ENCODE measurements at regions not wholly inside any gene's neighbourhood (a gene's known extent, or its start where the extent isn't known, plus 50 kb on each side); places are given as distances from the start of the nearest gene placed in this dataset.

- BruUV-seq (replicated peaks): no TSS peak
- in situ Hi-C loops (cut with HindIII; ENCODE audit: low pct_unique_long_range_greater_than_20kb, low sequenced_read_pairs): no loop called here
Measured at GRCh38 chrX:122833230-122833629, 350.8 kb upstream of the GRIA3 start.

GRCh38 chrX:122835886-122836285 lies 348.2 kb upstream of the GRIA3 start:
- intact Hi-C loops (cut with micrococcal nuclease; ENCODE audit: unreplicated experiment) (no loop called here), in situ Hi-C loops (cut with HindIII; ENCODE audit: low pct_unique_long_range_greater_than_20kb, low sequenced_read_pairs) (no loop called here)
- TF ChIP-seq POLR2AphosphoS5 (IDR thresholded peaks at IDR 0.05; ENCODE audit: low read depth, low read length): no peak
- TF ChIP-seq TCF7L2 (IDR thresholded peaks at IDR 0.05; ENCODE audit: low read depth, low read length): no peak
- no peak for TF ChIP-seq REST (IDR thresholded peaks at IDR 0.05; ENCODE audit: insufficient read depth in 1 of 2, low read depth in 2 of 2, low read length in 1 of 2)
- TF ChIP-seq SIN3A (IDR thresholded peaks at IDR 0.05; ENCODE audit: borderline replicate concordance, insufficient read depth, low read depth, low read length): no peak
- TF ChIP-seq CTCF (IDR thresholded peaks at IDR 0.05): no peak
- no peak for ATAC-seq
- H3K4me1 ChIP-seq (ENCODE audit: control insufficient read depth, insufficient read depth, low read length): no peaks in the 10 kb centered on the region
- H3K4me3 ChIP-seq (ENCODE audit: low read depth in 2 of 2, low read length in 2 of 2): no peak overlapping the region
- no peaks in the 10 kb centered on the region for H3K9me3 ChIP-seq (ENCODE audit: control insufficient read depth, insufficient read depth, low read depth, low read length)
- ChIA-PET CTCF (no interaction called here), POLR2A (no interaction called here)
- no peaks in the 10 kb centered on the region for H3K36me3 ChIP-seq (ENCODE audit: control insufficient read depth, insufficient read depth, low read length)
- no TSS peak for BruUV-seq (replicated peaks)
- no peak overlapping the region for H3K27ac ChIP-seq (ENCODE audit: low read length)
- no peak for DNase-seq (ENCODE audit: low read depth, low spot score)
- no peaks in the 10 kb centered on the region for H3K27me3 ChIP-seq (ENCODE audit: control insufficient read depth, insufficient read depth, low read length)

More at GRCh38 chrX:122833230-122833629, 350.8 kb upstream of the GRIA3 start:
- intact Hi-C loops (cut with micrococcal nuclease; ENCODE audit: unreplicated experiment): no loop called here
- ChIA-PET POLR2A (no interaction called here), CTCF (no interaction called here)
- no peaks in the 10 kb centered on the region for H3K36me3 ChIP-seq (ENCODE audit: control insufficient read depth, insufficient read depth, low read length)
- ATAC-seq (no peak), DNase-seq (ENCODE audit: low read depth, low spot score) (no peak)
- no peak overlapping the region for H3K27ac ChIP-seq (ENCODE audit: low read length)
- H3K9me3 ChIP-seq (ENCODE audit: control insufficient read depth, insufficient read depth, low read depth, low read length): no peaks in the 10 kb centered on the region
- H3K27me3 ChIP-seq (ENCODE audit: control insufficient read depth, insufficient read depth, low read length): no peaks in the 10 kb centered on the region
- H3K4me3 ChIP-seq (ENCODE audit: low read depth in 2 of 2, low read length in 2 of 2): no peak overlapping the region
- TF ChIP-seq TCF7L2 (IDR thresholded peaks at IDR 0.05; ENCODE audit: low read depth, low read length) (no peak), SIN3A (IDR thresholded peaks at IDR 0.05; ENCODE audit: borderline replicate concordance, insufficient read depth, low read depth, low read length) (no peak), CTCF (IDR thresholded peaks at IDR 0.05) (no peak), REST (IDR thresholded peaks at IDR 0.05; ENCODE audit: insufficient read depth in 1 of 2, low read depth in 2 of 2, low read length in 1 of 2) (no peak), POLR2AphosphoS5 (IDR thresholded peaks at IDR 0.05; ENCODE audit: low read depth, low read length) (no peak)
- H3K4me1 ChIP-seq (ENCODE audit: control insufficient read depth, insufficient read depth, low read length): no peaks in the 10 kb centered on the region

All from Panc1 (cell line).